Vagina (tissue), 2 donors: ENCODE measurements at regions not wholly inside any gene's neighbourhood (a gene's known extent, or its start where the extent isn't known, plus 50 kb on each side); places are given as distances from the start of the nearest gene placed in this dataset.
"Not testable (repeated sequence)": the region's sequence is repeated elsewhere in the genome, so short reads cannot be mapped to it uniquely, and the experiment has no call there.

Experiments used
- DNase-seq, 2 donors: peaks; one replicate each; pipeline ENCODE4 v3.0.0-alpha.2; 2017; ENCODE audit errors: extremely low spot score in 2 of 2
- H3K27ac ChIP-seq: fragments of 200-600 bp; sonication (generic); one replicate; pipeline ENCODE4 v1.5.1; 2019
- H3K27me3 ChIP-seq: fragments of 200-600 bp; sonication (generic); one replicate; pipeline ENCODE4 v1.5.1; 2019
- H3K36me3 ChIP-seq, 2 donors: fragments of 200-600 bp; sonication (generic); one replicate each; pipeline ENCODE4 v1.5.1; 2017 to 2019
- H3K4me1 ChIP-seq: fragments of 200-600 bp; sonication (generic); one replicate; pipeline ENCODE4 v1.5.1; 2019
- H3K4me3 ChIP-seq, 2 donors: fragments of 200-600 bp; sonication (generic); 1 replicate in 1 of 2; 2 replicates in 1 of 2; pipeline ENCODE4 v1.5.1; 2016 to 2019
- H3K9me3 ChIP-seq: fragments of 200-600 bp; sonication (generic); one replicate; pipeline ENCODE4 v1.5.1; 2019
- POLR2A ChIP-seq, 2 donors: fragments of 450-650 bp; IDR thresholded peaks; one replicate each; pipeline ENCODE4 v1.6.1; 2017; ENCODE audit warnings: antibody characterized with exemption in 2 of 2, mild to moderate bottlenecking in 2 of 2, moderate library complexity in 2 of 2
- POLR2AphosphoS5 ChIP-seq, 2 donors: sonication (generic); formaldehyde crosslinking; IDR thresholded peaks; one replicate each; pipeline ENCODE4 v1.9.0; 2017; ENCODE audit warnings: antibody characterized with exemption in 2 of 2, mild to moderate bottlenecking in 2 of 2, low read depth in 1 of 2; ENCODE audit not compliant: insufficient read depth in 1 of 2
- intact Hi-C: fragments of 100-400 bp; cut with DNase I; formaldehyde crosslinking; loops from one replicate; pipeline ENCODE4 v1.15.1; 2023
- TF ChIP-seq, protein P1 (sequence below), 3 experiments: fragments of 450-650 bp in 2 of 3; fragments of 200-600 bp in 1 of 3; sonication (generic) in 1 of 3; IDR thresholded peaks; one replicate each; pipeline ENCODE4 v1.5.1; 2017 to 2019; ENCODE audit warnings: antibody characterized with exemption in 3 of 3, mild to moderate bottlenecking in 2 of 3, moderate library complexity in 2 of 3

DNA sequence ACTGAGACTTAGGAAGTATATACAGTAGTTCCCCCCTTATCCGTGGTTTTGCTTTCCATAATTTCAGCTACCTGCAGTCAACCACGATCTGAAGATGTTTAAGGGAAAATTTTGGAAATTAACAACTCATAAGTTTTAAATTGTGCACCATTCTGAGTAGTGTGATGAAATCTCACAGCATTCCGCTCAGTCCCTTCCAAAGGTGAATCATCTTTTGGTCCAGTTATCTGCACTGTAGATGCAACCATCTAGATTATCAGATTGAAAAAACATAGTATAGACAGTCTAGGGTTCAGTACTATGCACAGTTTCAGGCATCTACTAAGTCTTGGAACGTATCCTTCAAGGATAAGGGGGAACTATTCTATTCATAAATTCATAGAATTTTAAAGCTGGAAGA is 109.0 kb downstream of the ANXA3 start:
- Histone ChIP-seq H3K4me1 (peaks cover 14% of the 10 kb centered on the region), H3K27me3 (no peaks in the 10 kb centered on the region), H3K27ac (no peak overlapping the region), H3K36me3 (no peaks in the 10 kb centered on the region), H3K9me3 (no peaks in the 10 kb centered on the region), H3K4me3 (no peak overlapping the region)
- DNase-seq, result no peak
- TF ChIP-seq POLR2A (IDR thresholded peaks at IDR 0.05), result no peak
- intact Hi-C loops, result no loop called here

DNA sequence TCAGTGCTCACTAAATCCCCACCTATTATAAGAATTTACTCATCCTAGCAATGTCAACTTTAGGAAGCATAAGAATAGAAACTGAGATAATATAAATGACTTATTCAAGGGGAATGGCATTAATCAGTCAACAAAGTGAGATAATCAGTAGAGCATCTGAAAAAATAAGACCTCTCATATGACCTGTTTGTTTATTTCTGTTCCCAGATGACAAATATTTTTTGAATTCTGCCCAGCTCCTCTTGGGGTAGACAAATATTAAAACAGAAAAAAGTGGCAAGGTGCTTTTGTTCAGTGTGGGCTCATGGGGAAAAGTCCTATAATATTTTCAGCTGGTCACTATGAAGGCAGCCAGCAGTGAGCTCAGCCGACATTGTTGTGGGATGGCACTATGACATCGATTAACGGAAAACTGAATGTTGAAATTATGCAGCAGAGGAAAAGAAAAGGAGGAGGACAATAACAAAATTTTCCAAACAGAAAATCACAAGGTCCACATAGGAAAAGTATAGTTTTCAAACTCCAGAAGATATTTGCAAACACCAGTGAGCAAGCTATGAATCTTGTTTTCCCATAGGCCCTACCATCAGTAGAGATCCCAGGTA is 109.6 kb downstream of the ANXA3 start:
- Histone ChIP-seq H3K4me3 (no peak overlapping the region), H3K4me1 (peaks cover 14% of the 10 kb centered on the region), H3K36me3 (no peaks in the 10 kb centered on the region), H3K9me3 (no peaks in the 10 kb centered on the region), H3K27ac (peak overlapping the region; percentile 34), H3K27me3 (no peaks in the 10 kb centered on the region)
- no peak for DNase-seq
- intact Hi-C loops, result no loop called here
- no peak for TF ChIP-seq POLR2A (IDR thresholded peaks at IDR 0.05)
- TF ChIP-seq, protein P1, sequence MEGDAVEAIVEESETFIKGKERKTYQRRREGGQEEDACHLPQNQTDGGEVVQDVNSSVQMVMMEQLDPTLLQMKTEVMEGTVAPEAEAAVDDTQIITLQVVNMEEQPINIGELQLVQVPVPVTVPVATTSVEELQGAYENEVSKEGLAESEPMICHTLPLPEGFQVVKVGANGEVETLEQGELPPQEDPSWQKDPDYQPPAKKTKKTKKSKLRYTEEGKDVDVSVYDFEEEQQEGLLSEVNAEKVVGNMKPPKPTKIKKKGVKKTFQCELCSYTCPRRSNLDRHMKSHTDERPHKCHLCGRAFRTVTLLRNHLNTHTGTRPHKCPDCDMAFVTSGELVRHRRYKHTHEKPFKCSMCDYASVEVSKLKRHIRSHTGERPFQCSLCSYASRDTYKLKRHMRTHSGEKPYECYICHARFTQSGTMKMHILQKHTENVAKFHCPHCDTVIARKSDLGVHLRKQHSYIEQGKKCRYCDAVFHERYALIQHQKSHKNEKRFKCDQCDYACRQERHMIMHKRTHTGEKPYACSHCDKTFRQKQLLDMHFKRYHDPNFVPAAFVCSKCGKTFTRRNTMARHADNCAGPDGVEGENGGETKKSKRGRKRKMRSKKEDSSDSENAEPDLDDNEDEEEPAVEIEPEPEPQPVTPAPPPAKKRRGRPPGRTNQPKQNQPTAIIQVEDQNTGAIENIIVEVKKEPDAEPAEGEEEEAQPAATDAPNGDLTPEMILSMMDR (IDR thresholded peaks at IDR 0.05), result no peak
- no peak for TF ChIP-seq POLR2AphosphoS5 (IDR thresholded peaks at IDR 0.05; ENCODE audit: insufficient read depth in 1 of 2, low read depth in 1 of 2)

DNA sequence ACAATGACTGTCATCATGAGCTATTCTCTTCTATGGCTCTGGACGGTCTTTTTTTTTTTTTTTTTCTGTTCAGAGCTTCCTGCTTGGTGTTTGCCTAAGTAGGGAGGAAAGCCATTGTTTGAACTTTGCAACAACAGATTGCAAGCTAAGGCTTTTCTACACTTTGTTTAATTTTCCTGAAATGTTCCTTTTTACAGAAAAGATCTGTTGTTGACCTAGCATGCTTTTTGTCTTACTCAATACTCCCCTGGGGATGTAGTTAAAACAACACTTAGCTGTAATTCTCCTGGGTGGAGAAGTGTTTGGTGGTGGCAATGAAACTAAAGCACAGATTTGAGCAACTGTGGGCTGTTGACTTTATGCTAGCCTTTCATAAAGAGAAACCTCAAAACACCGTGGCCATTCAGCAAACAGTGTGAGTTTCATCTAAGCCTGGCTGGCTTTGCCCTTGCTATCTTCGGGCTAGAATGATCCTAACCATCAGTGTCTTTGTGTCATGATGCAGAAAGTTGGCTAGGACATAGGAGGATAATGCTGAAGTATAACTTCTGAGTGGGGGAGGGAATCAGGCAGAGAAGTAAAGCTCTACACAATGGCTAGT is 110.5 kb downstream of the ANXA3 start:
- intact Hi-C loops, result no loop called here
- no peaks in the 10 kb centered on the region for H3K27me3 ChIP-seq
- TF ChIP-seq, protein P1 (IDR thresholded peaks at IDR 0.05), result no peak
- no peak for TF ChIP-seq POLR2A (IDR thresholded peaks at IDR 0.05)
- no peak for TF ChIP-seq POLR2AphosphoS5 (IDR thresholded peaks at IDR 0.05; ENCODE audit: insufficient read depth in 1 of 2, low read depth in 1 of 2)
- no peak overlapping the region for H3K27ac ChIP-seq
- H3K4me1 ChIP-seq, result peaks cover 14% of the 10 kb centered on the region
- H3K4me3 ChIP-seq, result no peak overlapping the region
- no peaks in the 10 kb centered on the region for H3K36me3 ChIP-seq
- DNase-seq, result no peak
- H3K9me3 ChIP-seq, result no peaks in the 10 kb centered on the region

DNA sequence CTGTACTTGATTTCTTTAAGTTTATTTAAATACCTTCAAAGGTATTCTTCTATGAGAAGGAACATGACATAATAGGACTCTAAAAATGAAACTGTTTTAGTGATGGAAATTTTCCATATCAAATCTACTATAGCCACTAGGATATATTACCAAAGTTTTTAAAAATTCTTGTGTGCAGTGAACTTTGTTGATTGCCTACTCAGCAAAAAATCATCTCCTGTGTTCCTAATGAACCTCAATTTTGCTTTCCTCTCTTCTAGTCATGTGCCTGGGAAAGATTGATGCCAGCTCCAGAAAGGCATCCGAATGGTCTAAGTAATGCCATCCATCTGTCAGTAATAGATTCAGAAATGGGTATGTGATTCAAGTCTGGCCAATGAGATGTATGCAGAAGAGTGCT is 111.1 kb downstream of the ANXA3 start:
- intact Hi-C loops, result no loop called here
- H3K9me3 ChIP-seq, result no peaks in the 10 kb centered on the region
- DNase-seq, result no peak
- no peak overlapping the region for H3K4me3 ChIP-seq
- H3K4me1 ChIP-seq, result peaks cover 14% of the 10 kb centered on the region
- TF ChIP-seq POLR2AphosphoS5 (IDR thresholded peaks at IDR 0.05; ENCODE audit: insufficient read depth in 1 of 2, low read depth in 1 of 2) (no peak), POLR2A (IDR thresholded peaks at IDR 0.05) (no peak)
- TF ChIP-seq, protein P1 (IDR thresholded peaks at IDR 0.05), result no peak
- no peaks in the 10 kb centered on the region for H3K36me3 ChIP-seq
- no peaks in the 10 kb centered on the region for H3K27me3 ChIP-seq
- no peak overlapping the region for H3K27ac ChIP-seq

DNA sequence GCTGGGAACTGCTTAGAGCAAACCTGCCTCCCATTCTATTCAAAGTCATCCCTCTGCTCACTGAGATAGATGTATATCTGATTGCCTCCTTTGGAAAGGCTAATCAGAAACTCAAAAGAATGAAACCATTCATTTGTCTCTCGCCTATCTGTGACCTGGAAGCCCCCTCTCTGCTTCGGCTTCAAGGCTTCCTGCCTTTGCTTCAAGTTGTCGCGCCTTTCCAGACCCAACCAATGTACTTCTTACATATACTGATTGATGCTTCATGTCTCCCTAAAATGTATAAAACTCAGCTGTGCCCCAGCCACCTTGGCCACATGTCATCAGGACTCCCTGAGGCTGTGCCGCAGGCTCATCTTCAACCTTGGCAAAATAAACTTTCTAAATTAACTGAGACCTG is 111.9 kb upstream of the BMP2K start:
- intact Hi-C loops, DNase-seq: not testable (repeated sequence)

DNA sequence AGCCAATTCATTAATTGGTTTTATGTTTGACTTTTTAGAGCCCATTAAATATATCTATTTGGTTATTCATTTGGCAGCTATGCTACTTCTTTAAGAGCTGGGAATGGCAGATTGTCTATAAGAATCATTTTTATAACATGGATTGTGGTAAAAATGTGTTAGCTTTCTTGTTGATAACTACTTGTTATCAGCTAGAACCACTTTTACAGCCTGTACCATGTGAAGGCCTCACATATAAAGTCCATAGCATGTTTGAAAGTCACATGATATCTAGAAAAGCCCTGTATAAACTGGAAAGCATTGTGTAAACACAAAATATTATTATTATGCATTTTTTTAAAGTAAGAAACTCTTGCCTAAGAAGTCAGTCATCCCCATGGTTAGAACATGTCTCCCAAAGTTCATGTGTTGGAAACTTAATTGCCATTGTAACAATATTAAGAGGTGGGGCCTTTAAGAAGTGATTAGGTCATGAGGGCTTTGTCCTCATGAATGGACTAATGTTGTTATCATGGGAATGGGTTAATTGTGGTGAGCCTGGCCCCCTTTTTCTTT is 110.9 kb upstream of the BMP2K start:
- H3K36me3 ChIP-seq, result no peaks in the 10 kb centered on the region
- TF ChIP-seq, protein P1 (IDR thresholded peaks at IDR 0.05), result no peak
- TF ChIP-seq POLR2A (IDR thresholded peaks at IDR 0.05), result no peak
- no peak for TF ChIP-seq POLR2AphosphoS5 (IDR thresholded peaks at IDR 0.05; ENCODE audit: insufficient read depth in 1 of 2, low read depth in 1 of 2)
- intact Hi-C loops, result no loop called here
- H3K4me1 ChIP-seq, result peaks cover 24% of the 10 kb centered on the region
- H3K4me3 ChIP-seq, result no peak overlapping the region
- no peaks in the 10 kb centered on the region for H3K9me3 ChIP-seq
- H3K27ac ChIP-seq, result no peak overlapping the region
- DNase-seq, result no peak
- no peaks in the 10 kb centered on the region for H3K27me3 ChIP-seq

More for the DNA sequence above, 111.9 kb upstream of the BMP2K start:
- H3K4me1 ChIP-seq, result peaks cover 24% of the 10 kb centered on the region
- not testable (repeated sequence) for H3K36me3 ChIP-seq, H3K4me3 ChIP-seq, H3K9me3 ChIP-seq, H3K27ac ChIP-seq, H3K27me3 ChIP-seq
